Suprapubic skin (tissue), 4 donors: ENCODE measurements at regions not wholly inside any gene's neighbourhood (a gene's known extent, or its start where the extent isn't known, plus 50 kb on each side); places are given as distances from the start of the nearest gene placed in this dataset.

Experiments
- CTCF ChIP-seq, 2 donors: fragments of 200-600 bp in 1 of 2; fragments of 450-650 bp in 1 of 2; sonication (generic) in 1 of 2; IDR thresholded peaks; one replicate each; pipeline ENCODE4 v1.5.1; 2016 to 2019; ENCODE audit warnings: antibody characterized with exemption in 2 of 2, mild to moderate bottlenecking in 1 of 2, moderate library complexity in 1 of 2
- EP300 ChIP-seq: sonication (generic); formaldehyde crosslinking; IDR thresholded peaks from one replicate; pipeline ENCODE4 v1.6.1; 2017; ENCODE audit warnings: antibody characterized with exemption
- POLR2A ChIP-seq, 2 donors: fragments of 450-650 bp; IDR thresholded peaks; one replicate each; pipeline ENCODE4 v1.6.1; 2017; ENCODE audit warnings: antibody characterized with exemption in 2 of 2, mild to moderate bottlenecking in 2 of 2, moderate library complexity in 2 of 2
- POLR2AphosphoS5 ChIP-seq, 3 donors: sonication (generic); formaldehyde crosslinking; IDR thresholded peaks; one replicate each; pipeline ENCODE4 v1.6.1; 2017; ENCODE audit warnings: antibody characterized with exemption in 3 of 3

- TF ChIP-seq CTCF (IDR thresholded peaks at IDR 0.05) (no peak), POLR2A (IDR thresholded peaks at IDR 0.05) (no peak), EP300 (no peak), POLR2AphosphoS5 (IDR thresholded peaks at IDR 0.05) (no peak)
Observed at GRCh38 chr3:195005251-195005620, 265.7 kb downstream of the XXYLT1 start.
